Tibial nerve (tissue), 4 donors: ENCODE measurements at regions not wholly inside any gene's neighbourhood (a gene's known extent, or its start where the extent isn't known, plus 50 kb on each side); places are given as distances from the start of the nearest gene placed in this dataset.
"Not testable (repeated sequence)": the region's sequence is repeated elsewhere in the genome, so short reads cannot be mapped to it uniquely, and the experiment has no call there.

ENCODE experiments used
- DNase-seq, 2 donors: peaks; one replicate each; pipeline ENCODE4 v3.0.0-alpha.2; 2019; ENCODE audit warnings: low spot score in 2 of 2
- H3K27ac ChIP-seq, 4 donors: fragments of 200-600 bp; sonication (generic) in 3 of 4; one replicate each; pipeline ENCODE4 v1.5.1; 2017 to 2019; ENCODE audit warnings: mild to moderate bottlenecking in 1 of 4
- H3K27me3 ChIP-seq, 2 donors: fragments of 200-600 bp; sonication (generic) in 1 of 2; one replicate each; pipeline versions ENCODE4 v1.5.1 to v1.6.0; 2017 to 2019
- H3K36me3 ChIP-seq, 3 donors: fragments of 200-600 bp; sonication (generic); one replicate each; pipeline ENCODE4 v1.5.1; 2018 to 2019
- H3K4me1 ChIP-seq, 4 donors: fragments of 200-600 bp; sonication (generic) in 3 of 4; one replicate each; pipeline ENCODE4 v1.5.1; 2017 to 2019
- H3K4me3 ChIP-seq, 4 donors: fragments of 200-600 bp; sonication (generic) in 3 of 4; one replicate each; pipeline ENCODE4 v1.5.1; 2017 to 2019; ENCODE audit warnings: mild to moderate bottlenecking in 1 of 4, moderate library complexity in 1 of 4
- H3K9me3 ChIP-seq, 4 donors: fragments of 200-600 bp; sonication (generic) in 3 of 4; one replicate each; pipeline ENCODE4 v1.5.1; 2017 to 2019
- EP300 ChIP-seq, 2 donors: sonication (generic); formaldehyde crosslinking; IDR thresholded peaks; one replicate each; pipeline ENCODE4 v1.6.1; 2017; ENCODE audit warnings: antibody characterized with exemption in 2 of 2, mild to moderate bottlenecking in 1 of 2
- POLR2A ChIP-seq, 2 donors: fragments of 450-650 bp; IDR thresholded peaks; one replicate each; pipeline ENCODE4 v1.6.1; 2017; ENCODE audit warnings: antibody characterized with exemption in 2 of 2, mild to moderate bottlenecking in 2 of 2, moderate library complexity in 2 of 2
- WGBS, 2 donors: methylation state at CpG; one replicate each; pipeline ENCODE4 v1.1.5; 2018; 5-methylcytosine and 5-hydroxymethylcytosine counted together
- TF ChIP-seq, protein P1 (sequence below), 5 experiments: fragments of 200-600 bp in 3 of 5; fragments of 450-650 bp in 2 of 5; sonication (generic) in 3 of 5; IDR thresholded peaks; one replicate each; pipeline ENCODE4 v1.5.1; 2016 to 2019; ENCODE audit warnings: antibody characterized with exemption in 5 of 5, mild to moderate bottlenecking in 3 of 5, moderate library complexity in 2 of 5

DNA sequence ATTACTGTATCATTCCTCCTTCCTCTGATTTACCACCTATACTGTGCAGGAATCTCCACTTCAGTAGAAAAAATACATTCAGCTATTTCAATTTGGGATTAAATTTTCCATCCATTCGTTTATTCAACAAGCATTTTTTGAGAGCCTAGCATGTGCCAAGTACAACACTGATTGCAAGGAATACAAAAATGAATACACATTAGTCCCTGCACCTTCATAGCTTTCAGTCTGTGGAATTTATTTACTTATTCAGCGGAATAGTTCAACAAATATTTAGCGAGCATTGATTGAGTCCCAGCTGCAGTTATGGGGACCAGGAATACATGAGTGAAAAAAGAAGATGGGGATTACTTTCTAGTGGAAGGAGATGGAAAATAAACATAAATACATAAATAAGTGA, 606.8 kb upstream of the TBL1XR1 start:
- H3K9me3 ChIP-seq, result no peaks in the 10 kb centered on the region
- H3K27ac ChIP-seq, result no peak overlapping the region
- peaks cover 0 to 11% (median 0%) of the 10 kb centered on the region in 4 donors for H3K4me1 ChIP-seq
- H3K27me3 ChIP-seq, result no peaks in the 10 kb centered on the region
- H3K36me3 ChIP-seq, result no peaks in the 10 kb centered on the region
- no peak for DNase-seq
- no peak overlapping the region for H3K4me3 ChIP-seq
- TF ChIP-seq EP300 (IDR thresholded peaks at IDR 0.05) (no peak), POLR2A (IDR thresholded peaks at IDR 0.05) (no peak)
- TF ChIP-seq, protein P1, sequence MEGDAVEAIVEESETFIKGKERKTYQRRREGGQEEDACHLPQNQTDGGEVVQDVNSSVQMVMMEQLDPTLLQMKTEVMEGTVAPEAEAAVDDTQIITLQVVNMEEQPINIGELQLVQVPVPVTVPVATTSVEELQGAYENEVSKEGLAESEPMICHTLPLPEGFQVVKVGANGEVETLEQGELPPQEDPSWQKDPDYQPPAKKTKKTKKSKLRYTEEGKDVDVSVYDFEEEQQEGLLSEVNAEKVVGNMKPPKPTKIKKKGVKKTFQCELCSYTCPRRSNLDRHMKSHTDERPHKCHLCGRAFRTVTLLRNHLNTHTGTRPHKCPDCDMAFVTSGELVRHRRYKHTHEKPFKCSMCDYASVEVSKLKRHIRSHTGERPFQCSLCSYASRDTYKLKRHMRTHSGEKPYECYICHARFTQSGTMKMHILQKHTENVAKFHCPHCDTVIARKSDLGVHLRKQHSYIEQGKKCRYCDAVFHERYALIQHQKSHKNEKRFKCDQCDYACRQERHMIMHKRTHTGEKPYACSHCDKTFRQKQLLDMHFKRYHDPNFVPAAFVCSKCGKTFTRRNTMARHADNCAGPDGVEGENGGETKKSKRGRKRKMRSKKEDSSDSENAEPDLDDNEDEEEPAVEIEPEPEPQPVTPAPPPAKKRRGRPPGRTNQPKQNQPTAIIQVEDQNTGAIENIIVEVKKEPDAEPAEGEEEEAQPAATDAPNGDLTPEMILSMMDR (IDR thresholded peaks at IDR 0.05), result no peak
- WGBS, 2 donors, result 48 to 62% methylated on average over 3 of the region's 3 CpGs

DNA sequence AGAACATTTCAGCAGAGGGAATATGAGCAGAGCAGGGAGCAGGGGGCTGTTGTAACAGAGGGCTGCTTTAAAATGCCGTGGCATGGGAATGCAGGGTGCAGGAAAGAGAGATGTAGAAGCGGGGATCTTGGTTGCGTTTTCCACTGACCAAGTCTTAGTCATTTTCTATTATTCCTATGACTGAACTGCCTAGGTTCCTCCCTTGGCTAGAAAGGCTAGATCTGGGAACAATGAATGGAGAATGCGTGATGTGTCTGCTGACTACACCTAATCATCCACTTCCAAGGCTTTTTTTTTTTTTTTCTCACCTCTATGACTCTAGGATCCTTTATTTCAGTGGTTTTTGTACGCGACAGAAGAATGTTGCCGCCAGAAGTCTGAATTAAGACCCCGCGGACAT, 607.4 kb upstream of the TBL1XR1 start:
- no peak for DNase-seq
- WGBS, 2 donors, result 88 to 94% methylated on average over 9 of the region's 9 CpGs
- TF ChIP-seq, protein P1 (IDR thresholded peaks at IDR 0.05), result no peak
- no peak for TF ChIP-seq EP300 (IDR thresholded peaks at IDR 0.05)
- no peak for TF ChIP-seq POLR2A (IDR thresholded peaks at IDR 0.05)

GRCh38 chr3:177807150-177807875, 610.0 kb upstream of the TBL1XR1 start:
- DNase-seq, result no peak
- Histone ChIP-seq H3K27ac (no peak overlapping the region), H3K4me1 (peaks cover 0 to 27% (median 4%) of the 10 kb centered on the region in 4 donors), H3K4me3 (no peak overlapping the region), H3K27me3 (no peaks in the 10 kb centered on the region), H3K36me3 (no peaks in the 10 kb centered on the region), H3K9me3 (no peaks in the 10 kb centered on the region)
- TF ChIP-seq, protein P1 (IDR thresholded peaks at IDR 0.05), result no peak
- TF ChIP-seq EP300 (IDR thresholded peaks at IDR 0.05) (no peak), POLR2A (IDR thresholded peaks at IDR 0.05) (no peak)
- WGBS, 2 donors, result 92 to 96% methylated on average over 8 of the region's 8 CpGs

More for the DNA sequence above, 607.4 kb upstream of the TBL1XR1 start:
- H3K27me3 ChIP-seq, result no peaks in the 10 kb centered on the region
- H3K27ac ChIP-seq, result no peak overlapping the region
- H3K4me1 ChIP-seq, result peaks cover 0 to 13% (median 0%) of the 10 kb centered on the region in 4 donors
- H3K36me3 ChIP-seq, result no peaks in the 10 kb centered on the region
- H3K9me3 ChIP-seq, result no peaks in the 10 kb centered on the region
- H3K4me3 ChIP-seq, result no peak overlapping the region

DNA sequence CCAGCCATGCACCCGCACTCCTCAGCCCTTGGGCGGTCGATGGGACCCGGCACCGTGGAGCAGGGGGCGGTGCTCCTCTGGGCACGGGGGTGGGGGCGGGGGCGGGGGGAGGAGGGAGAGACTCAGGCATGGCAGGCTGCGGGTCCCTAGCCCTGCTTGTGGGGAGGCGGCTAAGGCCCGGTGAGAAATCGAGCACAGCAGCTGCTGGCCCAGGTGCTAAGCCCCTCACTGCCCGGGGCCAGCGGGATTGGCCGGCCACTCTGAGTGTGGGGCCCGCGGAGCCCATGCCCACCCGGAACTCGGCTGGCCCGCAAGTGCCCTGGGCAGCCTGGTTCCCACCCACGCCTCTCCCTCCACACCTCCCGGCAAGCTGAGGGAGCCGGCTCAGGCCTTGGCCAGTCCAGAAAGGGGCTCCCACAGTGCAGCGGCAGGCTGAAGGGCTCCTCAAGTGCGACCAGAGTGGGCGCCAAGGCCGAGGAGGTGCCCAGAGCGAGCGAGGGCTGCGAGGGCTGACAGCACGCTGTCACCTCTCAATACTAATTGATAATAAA, 611.7 kb upstream of the TBL1XR1 start:
- not testable (repeated sequence) for H3K4me3 ChIP-seq, H3K9me3 ChIP-seq, DNase-seq, H3K27me3 ChIP-seq, H3K27ac ChIP-seq, H3K36me3 ChIP-seq
- H3K4me1 ChIP-seq, result peaks cover 0 to 24% (median 4%) of the 10 kb centered on the region in 4 donors
- 88 to 99% methylated on average over 8 to 25 of the region's 32 CpGs for WGBS, 2 donors

DNA sequence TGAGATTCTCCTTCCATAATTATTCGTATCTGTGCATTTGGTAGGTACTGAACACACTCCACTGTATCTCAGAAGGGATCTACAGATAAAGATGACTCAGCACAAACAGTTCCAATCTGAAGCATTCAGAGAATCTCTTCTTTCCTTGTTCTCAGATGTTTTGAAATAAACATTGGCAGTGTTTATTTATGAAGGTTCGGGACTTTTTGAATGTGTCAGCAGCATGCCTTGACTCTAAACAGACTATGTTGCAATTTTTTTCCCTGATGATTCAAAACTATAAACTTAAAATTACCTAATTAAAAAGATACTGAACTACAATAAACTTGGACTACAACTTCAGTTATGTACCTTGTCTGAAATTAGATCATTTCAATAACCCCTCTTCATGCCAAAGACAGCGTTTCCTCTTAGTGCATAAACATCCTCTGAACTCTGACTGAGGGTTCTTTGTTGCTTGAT, 612.9 kb upstream of the TBL1XR1 start:
- no peak for DNase-seq
- H3K36me3 ChIP-seq, result no peaks in the 10 kb centered on the region
- H3K4me3 ChIP-seq, result no peak overlapping the region
- TF ChIP-seq, protein P1 (IDR thresholded peaks at IDR 0.05), result no peak
- TF ChIP-seq POLR2A (IDR thresholded peaks at IDR 0.05), result no peak
- TF ChIP-seq EP300 (IDR thresholded peaks at IDR 0.05), result peak; percentile 51 to 79
- peaks cover 0 to 23% (median 4%) of the 10 kb centered on the region in 4 donors for H3K4me1 ChIP-seq
- peak overlapping the region in 1 of 4 donors; percentile 25 for H3K27ac ChIP-seq
- no peaks in the 10 kb centered on the region for H3K27me3 ChIP-seq
- WGBS, 2 donors, result 24 to 25% methylated on average over 3 of the region's 3 CpGs
- H3K9me3 ChIP-seq, result no peaks in the 10 kb centered on the region
